ENCODE measurements at regions not wholly inside any gene's neighbourhood (a gene's known extent, or its start where the extent isn't known, plus 50 kb on each side); places are given as distances from the start of the nearest gene placed in this dataset.

GRCh38 chr5:167414611-167415010 lies 876.8 kb upstream of the WWC1 start:
- H3K36me3 ChIP-seq (replicated peaks in 1 of 2; ENCODE audit: control insufficient read depth in 1 of 2, insufficient read depth in 2 of 2, low read length in 2 of 2) = no peaks in the 10 kb centered on the region
- intact Hi-C loops (cut with micrococcal nuclease) = no loop called here

GRCh38 chr5:167415779-167416746 lies 875.4 kb upstream of the WWC1 start:
- H3K36me3 ChIP-seq (replicated peaks in 1 of 2; ENCODE audit: control insufficient read depth in 1 of 2, insufficient read depth in 2 of 2, low read length in 2 of 2) = no peaks in the 10 kb centered on the region
- H3K4me3 ChIP-seq (replicated peaks in 1 of 3; ENCODE audit: low read depth in 2 of 3, low read length in 3 of 3) = no peak overlapping the region
- H3K4me2 ChIP-seq (replicated peaks; ENCODE audit: extremely low read depth, low read length, poor library complexity, severe bottlenecking) = no peak overlapping the region
- H3K9me3 Mint-ChIP-seq = peaks cover 0 to 3% (median 2%) of the 10 kb centered on the region in 7 donors
- H3K79me2 ChIP-seq (ENCODE audit: insufficient read depth, low read length) = no peaks in the 10 kb centered on the region
- H3K4me1 Mint-ChIP-seq = no peaks in the 10 kb centered on the region
- 91% methylated on average over 3 of the region's 10 CpGs for WGBS (ENCODE audit: insufficient coverage)
- no peak overlapping the region for H3K4me3 Mint-ChIP-seq
- no peaks in the 10 kb centered on the region for H3K4me1 ChIP-seq (ENCODE audit: control insufficient read depth in 1 of 2, insufficient read depth in 2 of 2, low read length in 2 of 2)
- intact Hi-C loops (cut with micrococcal nuclease) = no loop called here
- no peaks in the 10 kb centered on the region for H3K27me3 ChIP-seq (ENCODE audit: control insufficient read depth in 2 of 2, insufficient read depth in 2 of 2, low read length in 2 of 2)
- H3K36me3 Mint-ChIP-seq = no peaks in the 10 kb centered on the region
- no peak overlapping the region for H2AFZ ChIP-seq (ENCODE audit: insufficient read depth, low read depth, low read length, poor library complexity, severe bottlenecking)
- no peak overlapping the region for H3K27ac ChIP-seq (ENCODE audit: low read depth in 1 of 2, low read length in 2 of 2)
- no peak for DNase-seq
- no peak for TF ChIP-seq CTCF (IDR thresholded peaks at IDR 0.05)
- no peaks in the 10 kb centered on the region for H3K9me3 ChIP-seq (replicated peaks in 1 of 2; ENCODE audit: control insufficient read depth in 1 of 2, insufficient read depth in 1 of 2, low read length in 2 of 2)
- no peak overlapping the region for H3K27ac Mint-ChIP-seq
- no peak overlapping the region for H3K9ac ChIP-seq (ENCODE audit: insufficient read depth, low read length, poor library complexity, severe bottlenecking)
- no peaks in the 10 kb centered on the region for H4K20me1 ChIP-seq (ENCODE audit: insufficient read depth, low read length)
- no peaks in the 10 kb centered on the region for H3K27me3 Mint-ChIP-seq (ENCODE audit: low read depth in 3 of 3)

More at GRCh38 chr5:167414611-167415010, 876.8 kb upstream of the WWC1 start:
- no peaks in the 10 kb centered on the region for H3K4me1 ChIP-seq (ENCODE audit: control insufficient read depth in 1 of 2, insufficient read depth in 2 of 2, low read length in 2 of 2)
- no peak overlapping the region for H3K4me3 ChIP-seq (replicated peaks in 1 of 3; ENCODE audit: low read depth in 2 of 3, low read length in 3 of 3)
- H3K27ac ChIP-seq (ENCODE audit: low read depth in 1 of 2, low read length in 2 of 2) = no peak overlapping the region
- no peak overlapping the region for H3K9ac ChIP-seq (ENCODE audit: insufficient read depth, low read length, poor library complexity, severe bottlenecking)
- H3K4me2 ChIP-seq (replicated peaks; ENCODE audit: extremely low read depth, low read length, poor library complexity, severe bottlenecking) = no peak overlapping the region
- no CpG with 5 or more reads among the region's 4 CpGs for WGBS (ENCODE audit: insufficient coverage)
- H3K36me3 Mint-ChIP-seq = no peaks in the 10 kb centered on the region
- H3K9me3 ChIP-seq (replicated peaks in 1 of 2; ENCODE audit: control insufficient read depth in 1 of 2, insufficient read depth in 1 of 2, low read length in 2 of 2) = no peaks in the 10 kb centered on the region
- H3K4me3 Mint-ChIP-seq = no peak overlapping the region
- no peaks in the 10 kb centered on the region for H3K79me2 ChIP-seq (ENCODE audit: insufficient read depth, low read length)
- no peaks in the 10 kb centered on the region for H3K4me1 Mint-ChIP-seq
- no peak for TF ChIP-seq CTCF (IDR thresholded peaks at IDR 0.05)
- peaks cover 0 to 3% (median 0%) of the 10 kb centered on the region in 7 donors for H3K9me3 Mint-ChIP-seq
- H4K20me1 ChIP-seq (ENCODE audit: insufficient read depth, low read length) = no peaks in the 10 kb centered on the region
- H3K27ac Mint-ChIP-seq = no peak overlapping the region
- no peak for DNase-seq
- H3K27me3 ChIP-seq (ENCODE audit: control insufficient read depth in 2 of 2, insufficient read depth in 2 of 2, low read length in 2 of 2) = no peaks in the 10 kb centered on the region
- H3K27me3 Mint-ChIP-seq (ENCODE audit: low read depth in 3 of 3) = no peaks in the 10 kb centered on the region
- no peak overlapping the region for H2AFZ ChIP-seq (ENCODE audit: insufficient read depth, low read depth, low read length, poor library complexity, severe bottlenecking)

Measured in CD14-positive monocyte (primary cell).